GM12878 (cell line): ENCODE measurements at regions not wholly inside any gene's neighbourhood (a gene's known extent, or its start where the extent isn't known, plus 50 kb on each side); places are given as distances from the start of the nearest gene placed in this dataset.

Source experiments
- ATAC-seq: fragments of 200-7000 bp; cut with Tn5 transposase; 3 replicates; pipeline ENCODE4 v1.9.1; 2020; ENCODE audit warnings: mild to moderate bottlenecking, moderate library complexity
- BruUV-seq: library from RNA; stranded (reverse); fragments of 400-500 nt; replicated peaks from 2 replicates; lab custom pipeline; 2021; lab: Mats Ljungman, UMichigan
- CTCF ChIA-PET: fragments of 300-600 bp; sonication (Branson Sonifier 250); formaldehyde crosslinking; extraction: SDS; loops from one replicate; lab custom pipeline; 2021; ENCODE audit warnings: inconsistent platforms; lab: Yijun Ruan, JAX
- POLR2A ChIA-PET: fragments of 350-600 bp; formaldehyde crosslinking; extraction: SDS; loops from one replicate; lab custom pipeline; 2021; ENCODE audit warnings: inconsistent platforms; lab: Charles Lee
- RAD21 ChIA-PET: fragments of 300-600 bp; sonication (Branson Sonifier 250); formaldehyde crosslinking; loops from one replicate; lab custom pipeline; 2023; ENCODE audit warnings: antibody characterized with exemption; ENCODE audit not compliant: unreplicated experiment; lab: Charles Lee
- SMC1A ChIA-PET: fragments of 300-600 bp; sonication (Branson Sonifier 250); formaldehyde crosslinking; loops from one replicate; lab custom pipeline; 2023; ENCODE audit not compliant: unreplicated experiment, uncharacterized antibody; lab: Charles Lee
- DNase-seq: peaks from one replicate; pipeline ENCODE4 v3.0.0-alpha.2; 2011; ENCODE audit warnings: low read depth, low spot score
- FAIRE-seq: peaks from 3 replicates; lab custom pipeline; 2011; peaks lifted over from hg19 to GRCh38; lab: Jason Lieb, UNC
- H2AFZ ChIP-seq: 2 replicates; pipeline ENCODE4 v1.6.0; 2011; ENCODE audit warnings: low read depth, low read length, control low read depth; ENCODE audit not compliant: control insufficient read depth
- H3K27ac ChIP-seq: 2 replicates; pipeline ENCODE4 v1.5.1; 2011; ENCODE audit warnings: control low read depth; ENCODE audit not compliant: control insufficient read depth, insufficient read depth
- H3K27me3 ChIP-seq, 2 experiments: replicated peaks in 1 of 2; 2 replicates each; pipeline versions ENCODE4 v1.6.0 to v1.6.1; 2011; ENCODE audit warnings: low read length in 1 of 2; ENCODE audit not compliant: control insufficient read depth in 2 of 2, insufficient read depth in 2 of 2
- H3K36me3 ChIP-seq, 2 experiments: 2 replicates each; pipeline ENCODE4 v1.5.1; 2011; ENCODE audit warnings: low read length in 1 of 2; ENCODE audit not compliant: control insufficient read depth in 2 of 2, insufficient read depth in 2 of 2
- H3K4me1 ChIP-seq: 2 replicates; pipeline ENCODE4 v1.6.1; 2011; ENCODE audit warnings: mild to moderate bottlenecking, low read length, moderate library complexity, mixed read lengths; ENCODE audit not compliant: control insufficient read depth, insufficient read depth
- H3K4me2 ChIP-seq: 2 replicates; pipeline ENCODE4 v1.6.0; 2011; ENCODE audit warnings: control low read depth; ENCODE audit not compliant: control insufficient read depth, insufficient read depth
- H3K4me3 ChIP-seq: fragments of 200-600 bp; sonication (generic); 2 replicates; pipeline ENCODE4 v1.5.1; 2016
- H3K79me2 ChIP-seq: 2 replicates; pipeline ENCODE4 v1.6.0; 2011; ENCODE audit warnings: low read length; ENCODE audit not compliant: control insufficient read depth, insufficient read depth
- H3K9ac ChIP-seq: 2 replicates; pipeline ENCODE4 v1.8.0; 2011; ENCODE audit warnings: low read length, control low read depth, mixed read lengths; ENCODE audit not compliant: control insufficient read depth, insufficient read depth
- H3K9me3 ChIP-seq: replicated peaks from 3 replicates; pipeline ENCODE4 v1.5.1; 2011; ENCODE audit warnings: mild to moderate bottlenecking, low read length; ENCODE audit not compliant: control insufficient read depth, insufficient read depth
- H4K20me1 ChIP-seq: 2 replicates; pipeline ENCODE4 v1.6.0; 2011; ENCODE audit not compliant: control insufficient read depth, insufficient read depth
- CEBPB ChIP-seq, 2 experiments: fragments of 150-350 bp in 1 of 2; IDR thresholded peaks; 2 replicates each; pipeline ENCODE4 v1.6.1; 2012 to 2014; ENCODE audit warnings: low read depth in 2 of 2, low read length in 2 of 2, borderline replicate concordance in 1 of 2, inconsistent platforms in 1 of 2
- HDAC2 ChIP-seq: fragments of 200-600 bp; sonication (generic); IDR thresholded peaks from 2 replicates; pipeline ENCODE4 v1.6.1; 2017
- MEF2B ChIP-seq: fragments of 450-650 bp; IDR thresholded peaks from 2 replicates; pipeline ENCODE4 v1.6.1; 2018; ENCODE audit warnings: mild to moderate bottlenecking, moderate library complexity; ENCODE audit not compliant: partially characterized antibody, poor library complexity, severe bottlenecking
- MYC ChIP-seq: IDR thresholded peaks from 2 replicates; pipeline ENCODE4 v1.6.1; 2011; ENCODE audit warnings: mild to moderate bottlenecking, low read length, moderate library complexity, inconsistent platforms; ENCODE audit not compliant: insufficient read depth, insufficient replicate concordance, insufficient read length, severe bottlenecking
- NFYB ChIP-seq: IDR thresholded peaks from 2 replicates; pipeline ENCODE4 v1.6.1; 2011; ENCODE audit warnings: low read depth, mild to moderate bottlenecking, low read length, improper control_type of control experiment, moderate library complexity; ENCODE audit not compliant: insufficient read depth
- POLR2AphosphoS2 ChIP-seq: IDR thresholded peaks from 2 replicates; pipeline ENCODE4 v1.6.1; 2011; ENCODE audit warnings: low read depth, mild to moderate bottlenecking, low read length, improper control_type of control experiment, moderate library complexity
- RAD21 ChIP-seq: IDR thresholded peaks from 2 replicates; pipeline ENCODE4 v1.6.1; 2011; ENCODE audit warnings: mild to moderate bottlenecking, low read depth, low read length, moderate library complexity; ENCODE audit not compliant: insufficient read depth
- SREBF2 ChIP-seq: IDR thresholded peaks from 2 replicates; pipeline ENCODE4 v1.6.1; 2012; ENCODE audit warnings: mild to moderate bottlenecking, low read length
- ZNF207 ChIP-seq: fragments of 450-650 bp; IDR thresholded peaks from 2 replicates; pipeline ENCODE4 v1.6.1; 2014; ENCODE audit warnings: antibody characterized with exemption, mild to moderate bottlenecking, borderline replicate concordance
- ZSCAN29 ChIP-seq: fragments of 450-650 bp; IDR thresholded peaks from 2 replicates; pipeline ENCODE4 v1.6.1; 2017; ENCODE audit warnings: mild to moderate bottlenecking, moderate library complexity
- WGBS: methylation state at CpG from one replicate; pipeline ENCODE4 v1.1.6; 2016; ENCODE audit warnings: low lambda C conversion rate; ENCODE audit not compliant: insufficient replicate concordance, insufficient coverage; ENCODE audit errors: missing lambda C conversion rate; 5-methylcytosine and 5-hydroxymethylcytosine counted together
- in situ Hi-C: fragments of 300-500 bp; cut with MboI; formaldehyde crosslinking; loops from 9 replicates; pipeline ENCODE4 v1.14.3; 2018; ENCODE audit warnings: mixed read lengths
- intact Hi-C: fragments of 100-400 bp; cut with micrococcal nuclease; formaldehyde crosslinking; loops from one replicate; pipeline ENCODE4 v1.14.2; 2022; ENCODE audit not compliant: unreplicated experiment
- TF ChIP-seq, protein P1 (sequence below): fragments of 450-650 bp; IDR thresholded peaks from 2 replicates; pipeline ENCODE4 v1.6.1; 2018; ENCODE audit warnings: mild to moderate bottlenecking, low read depth, moderate library complexity; ENCODE audit not compliant: partially characterized antibody

DNA sequence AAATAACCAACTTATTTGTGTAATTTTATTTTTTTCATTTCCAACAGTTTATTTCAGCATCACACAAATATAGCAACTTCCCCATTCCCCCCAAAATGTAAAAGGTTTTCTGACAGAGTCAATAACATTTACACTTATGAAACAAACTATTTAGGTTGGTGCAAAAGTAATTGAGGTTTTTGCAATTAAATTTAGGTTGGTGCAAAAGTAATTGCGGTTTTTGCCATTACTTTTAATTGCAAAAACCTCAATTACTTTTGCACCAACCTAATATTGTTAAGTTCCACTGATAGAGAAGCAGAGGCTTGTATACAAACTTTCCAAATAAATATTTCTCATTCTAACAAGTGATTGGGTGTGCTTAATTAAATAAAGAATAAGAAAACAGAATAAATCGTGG, 270.9 kb upstream of the DUSP10 start (continued):
- TF ChIP-seq POLR2AphosphoS2 (no peak), CEBPB (IDR thresholded peaks at IDR 0.05; ENCODE audit: borderline replicate concordance in 1 of 2, low read depth in 2 of 2, low read length in 2 of 2) (no peak), ZNF207 (no peak)
- TF ChIP-seq, all 136 proteins: peak for 0

DNA sequence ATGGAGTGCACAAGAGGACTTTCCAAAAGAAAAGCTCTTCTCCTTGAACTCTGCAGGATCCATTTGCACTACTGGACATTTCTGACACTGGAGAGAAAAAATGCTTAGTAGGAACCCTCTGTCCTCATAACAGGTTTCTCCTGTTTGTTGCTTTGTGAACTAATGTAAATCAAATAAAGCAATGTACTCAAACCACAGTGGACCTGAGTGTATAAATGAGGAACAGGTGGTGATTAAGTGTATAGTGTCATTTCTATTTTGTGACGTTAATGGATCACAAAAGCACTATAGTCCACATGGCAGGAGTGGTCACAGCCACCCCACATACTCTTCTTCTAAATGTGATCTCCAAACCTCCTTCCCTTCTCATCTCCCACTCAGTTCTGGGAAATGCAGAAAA, 268.4 kb upstream of the DUSP10 start:
- Histone ChIP-seq H3K27ac (no peak overlapping the region), H3K9ac (no peak overlapping the region), H3K79me2 (no peaks in the 10 kb centered on the region), H3K4me2 (no peak overlapping the region), H4K20me1 (no peaks in the 10 kb centered on the region), H3K4me3 (no peak overlapping the region), H3K36me3 (no peaks in the 10 kb centered on the region), H3K27me3 (no peaks in the 10 kb centered on the region), H3K9me3 (no peaks in the 10 kb centered on the region; the same call in 2 of the 3 replicates), H3K4me1 (no peaks in the 10 kb centered on the region), H2AFZ (no peak overlapping the region)
- intact Hi-C loops (loop anchor here (5.0 kb wide), 1 partner anchor 533 kb away; no protein-coding TSS in a partner anchor), in situ Hi-C loops (no loop called here)
- FAIRE-seq: no peak
- TF ChIP-seq ZSCAN29 (no peak), NFYB (no peak), POLR2AphosphoS2 (no peak), MEF2B (no peak), MYC (no peak), HDAC2 (no peak), RAD21 (no peak), SREBF2 (no peak)
- TF ChIP-seq, protein P1, sequence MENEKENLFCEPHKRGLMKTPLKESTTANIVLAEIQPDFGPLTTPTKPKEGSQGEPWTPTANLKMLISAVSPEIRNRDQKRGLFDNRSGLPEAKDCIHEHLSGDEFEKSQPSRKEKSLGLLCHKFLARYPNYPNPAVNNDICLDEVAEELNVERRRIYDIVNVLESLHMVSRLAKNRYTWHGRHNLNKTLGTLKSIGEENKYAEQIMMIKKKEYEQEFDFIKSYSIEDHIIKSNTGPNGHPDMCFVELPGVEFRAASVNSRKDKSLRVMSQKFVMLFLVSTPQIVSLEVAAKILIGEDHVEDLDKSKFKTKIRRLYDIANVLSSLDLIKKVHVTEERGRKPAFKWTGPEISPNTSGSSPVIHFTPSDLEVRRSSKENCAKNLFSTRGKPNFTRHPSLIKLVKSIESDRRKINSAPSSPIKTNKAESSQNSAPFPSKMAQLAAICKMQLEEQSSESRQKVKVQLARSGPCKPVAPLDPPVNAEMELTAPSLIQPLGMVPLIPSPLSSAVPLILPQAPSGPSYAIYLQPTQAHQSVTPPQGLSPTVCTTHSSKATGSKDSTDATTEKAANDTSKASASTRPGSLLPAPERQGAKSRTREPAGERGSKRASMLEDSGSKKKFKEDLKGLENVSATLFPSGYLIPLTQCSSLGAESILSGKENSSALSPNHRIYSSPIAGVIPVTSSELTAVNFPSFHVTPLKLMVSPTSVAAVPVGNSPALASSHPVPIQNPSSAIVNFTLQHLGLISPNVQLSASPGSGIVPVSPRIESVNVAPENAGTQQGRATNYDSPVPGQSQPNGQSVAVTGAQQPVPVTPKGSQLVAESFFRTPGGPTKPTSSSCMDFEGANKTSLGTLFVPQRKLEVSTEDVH: no peak
- no peak for DNase-seq
- 88% methylated on average over 1 of the region's 1 CpG for WGBS
- no peak for ATAC-seq
- BruUV-seq: no TSS peak
- ChIA-PET SMC1A (interaction anchor here (0.6 to 3.9 kb wide), 11 partner anchors 9 to 532 kb away, joined by 3 to 23 read pairs (median 4); partner anchors contain the start of gene DUSP10), CTCF (interaction anchor here (0.6 to 3.6 kb wide), 20 partner anchors 8 to 532 kb away, joined by 3 to 28 read pairs (median 4); no protein-coding TSS in a partner anchor), RAD21 (interaction anchor here (0.8 to 2.2 kb wide), 7 partner anchors 17 to 457 kb away, joined by 3 to 9 read pairs (median 3); partner anchors contain the start of gene DUSP10), POLR2A (interaction anchor here (0.7 kb wide), 2 partner anchors 105 to 163 kb away, joined by 3 to 4 read pairs; no protein-coding TSS in a partner anchor)
